Left lung (tissue), 4 donors: ENCODE measurements at regions not wholly inside any gene's neighbourhood (a gene's known extent, or its start where the extent isn't known, plus 50 kb on each side); places are given as distances from the start of the nearest gene placed in this dataset.

Experiments
- ATAC-seq: fragments of 200-7000 bp; cut with Tn5 transposase; one replicate; pipeline ENCODE4 v1.9.1; 2020; ENCODE audit warnings: moderate library complexity
- DNase-seq, 4 donors: peaks; one replicate each; pipeline ENCODE4 v3.0.0-alpha.2; 2013 to 2020
- H3K27ac ChIP-seq, 2 donors: fragments of 200-600 bp; sonication (generic) in 1 of 2; one replicate each; pipeline versions ENCODE4 v1.5.0 to v1.8.0; 2020 to 2021
- H3K27me3 ChIP-seq, 2 donors: fragments of 200-600 bp; sonication (generic) in 1 of 2; one replicate each; pipeline versions ENCODE4 v1.5.0 to v1.8.0; 2020 to 2021
- H3K36me3 ChIP-seq, 2 donors: fragments of 200-600 bp; sonication (generic) in 1 of 2; one replicate each; pipeline versions ENCODE4 v1.5.0 to v1.8.0; 2020 to 2021
- H3K4me1 ChIP-seq, 2 donors: fragments of 200-600 bp; one replicate each; pipeline ENCODE4 v1.8.0; 2021
- H3K4me3 ChIP-seq, 2 donors: fragments of 200-600 bp; sonication (generic) in 1 of 2; one replicate each; pipeline versions ENCODE4 v1.5.0 to v1.8.0; 2020 to 2021; ENCODE audit warnings: mild to moderate bottlenecking in 1 of 2
- H3K9me3 ChIP-seq, 2 donors: fragments of 200-600 bp; sonication (generic) in 1 of 2; one replicate each; pipeline versions ENCODE4 v1.5.0 to v1.8.0; 2020 to 2021
- intact Hi-C, 2 donors: fragments of 100-400 bp; cut with DNase I; formaldehyde crosslinking; loops; one replicate each; pipeline versions ENCODE4 v1.11.2 to v1.14.2; 2022
- TF ChIP-seq, protein P1 (sequence below), 2 donors: fragments of 200-600 bp; sonication (generic) in 1 of 2; IDR thresholded peaks; one replicate each; pipeline versions ENCODE4 v1.5.0 to v1.8.0; 2021; ENCODE audit warnings: antibody characterized with exemption in 2 of 2
- donor health status: DM: no; HTN: yes; CAD: no.
- donor health status: DM: no; HTN: no; CAD: no.

DNA sequence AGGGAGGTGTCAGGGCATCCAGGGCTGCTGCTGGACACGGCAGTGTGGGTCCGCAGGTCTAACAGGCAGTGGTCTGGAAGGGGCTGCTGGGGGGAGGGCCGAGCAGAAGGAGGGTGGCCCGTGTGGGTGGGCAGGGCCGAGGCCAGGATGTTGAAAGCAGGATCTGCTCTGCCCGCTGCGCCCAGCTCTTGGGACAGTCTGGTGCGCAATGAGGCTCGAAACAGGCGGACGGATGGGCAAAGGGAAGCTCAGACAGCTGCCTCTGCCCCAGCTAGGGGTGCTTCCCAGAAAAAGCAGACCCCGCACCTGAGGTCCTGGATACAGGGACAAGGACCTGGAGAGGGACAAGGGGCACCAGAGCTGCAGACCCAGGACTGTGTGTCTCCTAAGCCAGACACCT lies 121.3 kb downstream of the FAM53A start:
- DNase-seq, result peak in 1 of 4 donors; percentile 71
- Histone ChIP-seq H3K9me3 (no peaks in the 10 kb centered on the region), H3K4me1 (no peaks in the 10 kb centered on the region), H3K27ac (no peak overlapping the region), H3K4me3 (no peak overlapping the region), H3K27me3 (peaks cover 7 to 98% of the 10 kb centered on the region in 2 donors), H3K36me3 (no peaks in the 10 kb centered on the region)
- ATAC-seq, result no peak
- intact Hi-C loops, result no loop called here
- TF ChIP-seq, protein P1, sequence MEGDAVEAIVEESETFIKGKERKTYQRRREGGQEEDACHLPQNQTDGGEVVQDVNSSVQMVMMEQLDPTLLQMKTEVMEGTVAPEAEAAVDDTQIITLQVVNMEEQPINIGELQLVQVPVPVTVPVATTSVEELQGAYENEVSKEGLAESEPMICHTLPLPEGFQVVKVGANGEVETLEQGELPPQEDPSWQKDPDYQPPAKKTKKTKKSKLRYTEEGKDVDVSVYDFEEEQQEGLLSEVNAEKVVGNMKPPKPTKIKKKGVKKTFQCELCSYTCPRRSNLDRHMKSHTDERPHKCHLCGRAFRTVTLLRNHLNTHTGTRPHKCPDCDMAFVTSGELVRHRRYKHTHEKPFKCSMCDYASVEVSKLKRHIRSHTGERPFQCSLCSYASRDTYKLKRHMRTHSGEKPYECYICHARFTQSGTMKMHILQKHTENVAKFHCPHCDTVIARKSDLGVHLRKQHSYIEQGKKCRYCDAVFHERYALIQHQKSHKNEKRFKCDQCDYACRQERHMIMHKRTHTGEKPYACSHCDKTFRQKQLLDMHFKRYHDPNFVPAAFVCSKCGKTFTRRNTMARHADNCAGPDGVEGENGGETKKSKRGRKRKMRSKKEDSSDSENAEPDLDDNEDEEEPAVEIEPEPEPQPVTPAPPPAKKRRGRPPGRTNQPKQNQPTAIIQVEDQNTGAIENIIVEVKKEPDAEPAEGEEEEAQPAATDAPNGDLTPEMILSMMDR (IDR thresholded peaks at IDR 0.05), result no peak

DNA sequence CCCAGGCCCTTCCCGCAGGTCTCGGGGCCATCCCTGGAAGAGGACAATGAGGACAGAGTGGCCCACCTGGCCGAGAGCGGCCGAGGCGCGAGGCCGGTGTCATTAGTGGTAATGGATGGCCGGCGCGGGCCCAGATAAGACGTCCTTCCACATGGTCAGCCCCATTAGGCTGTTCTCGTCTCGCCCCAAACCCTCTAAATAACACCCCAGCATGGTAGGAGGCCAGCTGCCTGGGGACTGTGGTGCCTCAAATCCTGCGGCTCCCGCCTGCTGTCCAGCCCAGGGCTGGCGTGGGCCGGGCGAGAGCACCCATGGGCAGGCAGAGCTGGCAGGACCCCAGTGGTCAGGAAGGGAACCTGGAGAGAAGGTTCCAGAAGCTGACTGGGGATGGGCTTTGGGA lies 121.7 kb downstream of the FAM53A start:
- TF ChIP-seq, protein P1 (IDR thresholded peaks at IDR 0.05), result no peak
- Histone ChIP-seq H3K27ac (no peak overlapping the region), H3K36me3 (no peaks in the 10 kb centered on the region), H3K4me1 (no peaks in the 10 kb centered on the region), H3K27me3 (peaks cover 7 to 98% of the 10 kb centered on the region in 2 donors), H3K9me3 (no peaks in the 10 kb centered on the region), H3K4me3 (no peak overlapping the region)
- intact Hi-C loops, result no loop called here
- ATAC-seq, result no peak
- DNase-seq, result peak in 1 of 4 donors; percentile 56

DNA sequence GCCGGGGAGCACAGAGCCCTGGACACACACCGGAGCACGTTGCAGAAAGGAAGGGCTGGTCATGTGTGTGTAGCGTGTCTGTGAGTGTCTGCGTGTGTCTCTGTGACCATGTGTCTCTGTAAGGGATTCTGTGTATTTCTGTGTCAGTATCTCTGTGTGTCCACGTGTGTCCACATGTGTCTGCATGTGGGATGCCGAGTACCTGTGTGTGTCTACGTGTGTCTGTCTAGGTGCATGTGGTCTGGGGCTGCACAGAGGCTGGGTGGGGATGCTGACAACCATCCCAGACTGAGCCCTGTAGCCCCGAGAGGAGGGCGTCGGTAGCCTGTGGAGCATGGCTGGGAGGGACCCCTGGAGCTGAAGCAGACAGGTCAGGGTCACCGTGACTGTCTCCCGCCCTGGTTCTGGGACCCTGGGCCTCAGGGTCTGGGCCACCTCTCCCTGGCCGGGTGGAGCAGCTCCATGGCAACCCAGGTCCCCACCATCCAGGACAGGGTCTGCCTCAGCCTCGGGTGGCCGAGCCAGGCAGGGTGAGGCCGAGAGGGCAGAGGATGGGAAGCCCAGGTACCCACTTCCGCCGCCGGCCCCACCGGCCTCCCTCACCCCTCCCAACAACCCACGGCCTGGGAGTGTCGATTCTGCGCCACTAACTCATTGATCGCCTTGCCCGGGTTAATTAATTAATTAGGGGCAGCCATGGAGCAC lies 122.7 kb downstream of the FAM53A start:
- DNase-seq (no peak), ATAC-seq (no peak)
- Histone ChIP-seq H3K9me3 (no peaks in the 10 kb centered on the region), H3K27me3 (peaks cover 7 to 99% of the 10 kb centered on the region in 2 donors), H3K36me3 (no peaks in the 10 kb centered on the region), H3K27ac (no peak overlapping the region), H3K4me3 (no peak overlapping the region), H3K4me1 (no peaks in the 10 kb centered on the region)
- intact Hi-C loops, result no loop called here
- TF ChIP-seq, protein P1 (IDR thresholded peaks at IDR 0.05), result no peak

DNA sequence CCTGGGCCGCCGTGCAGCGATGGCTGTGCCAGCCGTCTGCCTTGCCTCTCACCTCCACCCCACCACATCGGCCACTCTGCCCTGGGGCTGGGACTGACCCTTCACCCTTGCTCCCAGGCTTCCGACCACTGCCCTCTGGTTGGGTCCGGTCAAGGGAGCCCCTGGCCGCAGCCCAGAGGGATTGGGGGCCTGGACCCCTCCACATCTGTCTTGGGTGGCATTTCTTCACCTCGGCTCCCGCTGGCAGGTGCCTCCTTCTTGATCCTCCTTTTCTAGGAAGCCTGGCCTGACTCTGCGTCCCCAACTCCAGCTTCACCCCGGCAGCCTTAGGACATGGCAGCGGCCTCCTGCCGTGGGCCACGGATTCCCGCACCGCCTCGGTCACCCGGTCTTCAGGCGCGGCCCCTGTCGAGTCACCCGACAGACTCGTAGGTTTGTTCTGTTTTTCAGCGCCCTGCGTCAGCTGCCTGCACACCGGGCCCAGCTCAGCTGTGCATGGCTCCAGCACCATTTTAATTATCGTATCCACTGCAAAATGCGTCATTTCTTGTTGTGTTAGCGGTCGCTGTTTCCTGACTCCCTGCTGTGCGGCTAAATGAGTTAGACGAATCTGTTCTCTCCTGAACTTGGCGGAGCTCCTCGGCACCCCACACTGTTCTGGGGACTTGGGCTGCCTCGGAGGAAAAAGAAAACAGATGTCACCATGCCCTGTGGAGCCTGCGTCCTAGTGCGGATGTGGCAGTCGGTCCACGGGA lies 124.0 kb downstream of the FAM53A start:
- intact Hi-C loops, result no loop called here
- no peaks in the 10 kb centered on the region for H3K36me3 ChIP-seq
- DNase-seq (no peak), ATAC-seq (no peak)
- no peaks in the 10 kb centered on the region for H3K9me3 ChIP-seq
- H3K27ac ChIP-seq, result no peak overlapping the region
- H3K4me3 ChIP-seq, result no peak overlapping the region
- TF ChIP-seq, protein P1 (IDR thresholded peaks at IDR 0.05), result no peak
- H3K27me3 ChIP-seq, result peaks cover 4 to 98% of the 10 kb centered on the region in 2 donors
- no peaks in the 10 kb centered on the region for H3K4me1 ChIP-seq

DNA sequence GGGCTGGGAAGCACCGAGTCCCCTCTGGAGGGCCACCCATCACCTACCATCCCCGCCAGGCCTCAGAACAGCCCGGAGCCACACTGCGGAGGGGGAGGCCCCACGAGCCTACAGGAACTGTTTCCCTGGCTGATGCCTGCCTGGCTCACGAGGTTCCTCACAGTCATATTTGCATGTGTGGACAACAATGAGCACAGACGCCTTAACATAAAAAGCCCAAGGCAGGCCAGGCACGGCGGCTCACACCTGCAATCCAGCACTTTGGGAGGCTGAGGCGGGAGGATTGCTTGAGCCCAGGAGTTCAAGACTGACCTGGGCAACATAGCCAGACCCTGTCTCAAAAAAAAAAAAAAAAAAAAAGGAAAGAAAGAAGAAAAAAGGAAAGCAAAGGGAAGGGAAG lies 125.9 kb downstream of the FAM53A start:
- DNase-seq (no peak), ATAC-seq (no peak)
- H3K27me3 ChIP-seq, result peaks cover 0 to 98% of the 10 kb centered on the region in 2 donors
- H3K36me3 ChIP-seq, result no peaks in the 10 kb centered on the region
- H3K9me3 ChIP-seq, result no peaks in the 10 kb centered on the region
- H3K4me1 ChIP-seq, result no peaks in the 10 kb centered on the region
- intact Hi-C loops, result no loop called here
- TF ChIP-seq, protein P1 (IDR thresholded peaks at IDR 0.05), result no peak
- H3K27ac ChIP-seq, result no peak overlapping the region
- no peak overlapping the region for H3K4me3 ChIP-seq
